PC-9 (cell line): ENCODE measurements at regions not wholly inside any gene's neighbourhood (a gene's known extent, or its start where the extent isn't known, plus 50 kb on each side); places are given as distances from the start of the nearest gene placed in this dataset.

Source experiments
- BruUV-seq: library from RNA; stranded (reverse); fragments of 400-500 nt; replicated peaks from 2 replicates; lab custom pipeline; 2021; lab: Mats Ljungman, UMichigan
- CTCF ChIA-PET: fragments of 300-600 bp; sonication (Branson Sonifier 250); formaldehyde crosslinking; loops from one replicate; lab custom pipeline; 2022; ENCODE audit warnings: antibody characterized with exemption; lab: Charles Lee
- POLR2A ChIA-PET: fragments of 300-600 bp; sonication (Branson Sonifier 250); formaldehyde crosslinking; loops from one replicate; lab custom pipeline; 2022; ENCODE audit warnings: antibody characterized with exemption; ENCODE audit not compliant: unreplicated experiment; lab: Charles Lee
- DNase-seq, 2 experiments: peaks; one replicate each; pipeline versions ENCODE4 v3.0.0 to v3.0.0-alpha.2; 2015 to 2022; ENCODE audit warnings: mixed read lengths in 1 of 2
- H2AFZ ChIP-seq: fragments of 200-600 bp; sonication (generic); 2 replicates; pipeline ENCODE4 v1.8.1; 2017; ENCODE audit warnings: antibody characterized with exemption
- H3F3A ChIP-seq: fragments of 200-600 bp; sonication (generic); 2 replicates; pipeline ENCODE4 v1.8.1; 2017; ENCODE audit warnings: antibody characterized with exemption, mild to moderate bottlenecking, low read depth; ENCODE audit not compliant: insufficient read depth
- H3K27ac ChIP-seq: fragments of 200-600 bp; sonication (generic); 2 replicates; pipeline ENCODE4 v1.6.1; 2016; ENCODE audit warnings: mixed run types
- H3K27me3 ChIP-seq: fragments of 200-600 bp; sonication (generic); 2 replicates; pipeline ENCODE4 v1.6.1; 2016; ENCODE audit warnings: low read depth, mixed run types; ENCODE audit not compliant: insufficient read depth
- H3K36me3 ChIP-seq: fragments of 200-600 bp; sonication (generic); 2 replicates; pipeline ENCODE4 v1.6.1; 2016; ENCODE audit warnings: low read depth, mixed run types
- H3K4me1 ChIP-seq: fragments of 200-600 bp; sonication (generic); replicated peaks from 2 replicates; pipeline ENCODE4 v1.6.1; 2016; ENCODE audit warnings: mixed run types; ENCODE audit not compliant: insufficient read depth
- H3K4me2 ChIP-seq: fragments of 200-600 bp; sonication (generic); 2 replicates; pipeline ENCODE4 v1.6.1; 2017; ENCODE audit warnings: mixed run types
- H3K4me3 ChIP-seq: fragments of 200-600 bp; sonication (generic); 2 replicates; pipeline ENCODE4 v1.6.1; 2016; ENCODE audit warnings: mixed run types
- H3K79me2 ChIP-seq: fragments of 200-600 bp; sonication (generic); 2 replicates; pipeline ENCODE4 v1.6.1; 2017; ENCODE audit warnings: low read depth, mixed run types
- H3K9me2 ChIP-seq: fragments of 200-600 bp; sonication (generic); 2 replicates; pipeline ENCODE4 v1.8.1; 2017; ENCODE audit warnings: mild to moderate bottlenecking; ENCODE audit not compliant: insufficient read depth
- H3K9me3 ChIP-seq: fragments of 200-600 bp; sonication (generic); 2 replicates; pipeline ENCODE4 v1.8.1; 2016; ENCODE audit warnings: low read depth; ENCODE audit not compliant: insufficient read depth
- H4K20me1 ChIP-seq: fragments of 200-600 bp; sonication (generic); 2 replicates; pipeline ENCODE4 v1.8.1; 2017; ENCODE audit not compliant: insufficient read depth
- EZH2 ChIP-seq: fragments of 200-600 bp; sonication (generic); IDR thresholded peaks from 2 replicates; pipeline ENCODE4 v1.8.0; 2017; ENCODE audit warnings: antibody characterized with exemption, low read depth
- intact Hi-C: fragments of 100-400 bp; cut with micrococcal nuclease; formaldehyde crosslinking; loops from one replicate; pipeline ENCODE4 v1.10.0; 2022; ENCODE audit not compliant: unreplicated experiment
- TF ChIP-seq, protein P1 (sequence below): fragments of 200-600 bp; sonication (generic); conservative IDR thresholded peaks from 2 replicates; pipeline ENCODE4 v1.6.1; 2017; ENCODE audit warnings: mixed run types, antibody characterized with exemption, mild to moderate bottlenecking, moderate library complexity

- no peaks in the 10 kb centered on the region for H3K27me3 ChIP-seq
- H3K9me2 ChIP-seq, result no peaks in the 10 kb centered on the region
- no peak overlapping the region for H3K4me2 ChIP-seq
- H3K79me2 ChIP-seq, result no peaks in the 10 kb centered on the region
- no peak overlapping the region for H3K4me3 ChIP-seq
- no peak overlapping the region for H3K27ac ChIP-seq
- intact Hi-C loops, result no loop called here
- H3K9me3 ChIP-seq, result no peaks in the 10 kb centered on the region
- no peak overlapping the region for H2AFZ ChIP-seq
- no peaks in the 10 kb centered on the region for H3K4me1 ChIP-seq
- POLR2A ChIA-PET, result no interaction called here
- TF ChIP-seq, protein P1, sequence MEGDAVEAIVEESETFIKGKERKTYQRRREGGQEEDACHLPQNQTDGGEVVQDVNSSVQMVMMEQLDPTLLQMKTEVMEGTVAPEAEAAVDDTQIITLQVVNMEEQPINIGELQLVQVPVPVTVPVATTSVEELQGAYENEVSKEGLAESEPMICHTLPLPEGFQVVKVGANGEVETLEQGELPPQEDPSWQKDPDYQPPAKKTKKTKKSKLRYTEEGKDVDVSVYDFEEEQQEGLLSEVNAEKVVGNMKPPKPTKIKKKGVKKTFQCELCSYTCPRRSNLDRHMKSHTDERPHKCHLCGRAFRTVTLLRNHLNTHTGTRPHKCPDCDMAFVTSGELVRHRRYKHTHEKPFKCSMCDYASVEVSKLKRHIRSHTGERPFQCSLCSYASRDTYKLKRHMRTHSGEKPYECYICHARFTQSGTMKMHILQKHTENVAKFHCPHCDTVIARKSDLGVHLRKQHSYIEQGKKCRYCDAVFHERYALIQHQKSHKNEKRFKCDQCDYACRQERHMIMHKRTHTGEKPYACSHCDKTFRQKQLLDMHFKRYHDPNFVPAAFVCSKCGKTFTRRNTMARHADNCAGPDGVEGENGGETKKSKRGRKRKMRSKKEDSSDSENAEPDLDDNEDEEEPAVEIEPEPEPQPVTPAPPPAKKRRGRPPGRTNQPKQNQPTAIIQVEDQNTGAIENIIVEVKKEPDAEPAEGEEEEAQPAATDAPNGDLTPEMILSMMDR, result no peak
- TF ChIP-seq EZH2, result no peak
- CTCF ChIA-PET, result no interaction called here
- no peaks in the 10 kb centered on the region for H3F3A ChIP-seq
- BruUV-seq, result no TSS peak
- no peaks in the 10 kb centered on the region for H3K36me3 ChIP-seq
- H4K20me1 ChIP-seq, result no peaks in the 10 kb centered on the region
- no peak for DNase-seq
Observed at GRCh38 chr5:57396701-57397100, 85.9 kb downstream of the ACTBL2 start.

DNA sequence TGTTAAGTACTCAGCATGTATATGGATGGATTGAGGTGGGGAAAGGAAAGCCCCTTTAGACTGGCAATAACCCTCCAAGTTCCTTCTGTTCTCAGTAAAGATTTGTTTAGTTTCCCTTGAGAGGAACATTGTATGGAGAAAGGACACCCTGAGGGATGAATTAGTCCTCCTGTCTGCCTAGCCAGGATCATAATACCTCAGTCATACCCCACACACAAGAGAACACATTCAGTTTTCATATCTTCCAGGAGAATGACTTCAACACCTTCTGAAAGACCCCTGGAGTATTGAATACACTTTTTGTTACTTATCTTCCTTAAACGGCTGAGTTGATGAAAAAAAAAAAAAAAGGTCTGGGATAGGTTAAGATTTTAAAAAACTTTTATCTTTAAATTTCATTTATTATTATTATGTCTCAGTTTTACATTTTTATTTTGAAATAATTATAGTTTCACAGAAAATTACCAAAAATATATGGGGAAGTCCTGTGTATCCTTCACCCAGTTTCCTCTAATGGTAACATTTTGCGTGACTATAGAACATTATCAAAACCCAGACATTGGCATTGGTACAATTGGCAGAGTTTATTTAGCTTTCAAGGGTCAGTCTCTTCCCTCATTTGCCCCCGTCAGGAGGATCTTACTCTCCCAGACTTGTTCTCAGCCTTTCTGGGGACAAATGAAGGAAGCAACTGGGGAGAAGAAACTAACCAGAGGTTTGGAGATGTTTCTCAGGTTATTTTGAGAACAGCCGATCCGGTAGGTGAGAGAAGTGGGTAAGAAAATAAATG lies 88.0 kb downstream of the ACTBL2 start:
- no peaks in the 10 kb centered on the region for H3K79me2 ChIP-seq
- H3K27me3 ChIP-seq, result no peaks in the 10 kb centered on the region
- H3F3A ChIP-seq, result no peaks in the 10 kb centered on the region
- no peak for DNase-seq
- H3K4me2 ChIP-seq, result no peak overlapping the region
- intact Hi-C loops, result no loop called here
- H2AFZ ChIP-seq, result no peak overlapping the region
- no TSS peak for BruUV-seq
- no peaks in the 10 kb centered on the region for H3K36me3 ChIP-seq
- no peak overlapping the region for H3K4me3 ChIP-seq
- TF ChIP-seq, protein P1, result no peak
- TF ChIP-seq EZH2, result no peak
- ChIA-PET CTCF (no interaction called here), POLR2A (no interaction called here)
- no peaks in the 10 kb centered on the region for H3K9me3 ChIP-seq
- H3K9me2 ChIP-seq, result no peaks in the 10 kb centered on the region
- H3K27ac ChIP-seq, result no peak overlapping the region
- H4K20me1 ChIP-seq, result no peaks in the 10 kb centered on the region
- no peaks in the 10 kb centered on the region for H3K4me1 ChIP-seq

- H3K36me3 ChIP-seq, result no peaks in the 10 kb centered on the region
- H3K27me3 ChIP-seq, result no peaks in the 10 kb centered on the region
- H3K9me3 ChIP-seq, result no peaks in the 10 kb centered on the region
- intact Hi-C loops, result no loop called here
- no peak overlapping the region for H3K4me2 ChIP-seq
- TF ChIP-seq, protein P1, result no peak
- no peak for TF ChIP-seq EZH2
- no peak for DNase-seq
- BruUV-seq, result no TSS peak
- H3F3A ChIP-seq, result peaks cover 23% of the 10 kb centered on the region
- no peaks in the 10 kb centered on the region for H3K9me2 ChIP-seq
- no peaks in the 10 kb centered on the region for H4K20me1 ChIP-seq
- no peaks in the 10 kb centered on the region for H3K79me2 ChIP-seq
- no peak overlapping the region for H3K27ac ChIP-seq
- no peak overlapping the region for H2AFZ ChIP-seq
- peaks cover 27% of the 10 kb centered on the region for H3K4me1 ChIP-seq
- ChIA-PET POLR2A (no interaction called here), CTCF (no interaction called here)
- no peak overlapping the region for H3K4me3 ChIP-seq
Observed at GRCh38 chr5:57386958-57387357, 95.7 kb downstream of the ACTBL2 start.
